Adipose tissue (tissue), 3 donors: ENCODE measurements at regions not wholly inside any gene's neighbourhood (a gene's known extent, or its start where the extent isn't known, plus 50 kb on each side); places are given as distances from the start of the nearest gene placed in this dataset.

ENCODE experiments used
- H3K27ac ChIP-seq: one replicate; pipeline ENCODE4 v1.5.1; 2013; ENCODE audit warnings: low read depth, low read length
- WGBS, 3 donors: extraction: QIAGEN DNeasy Blood & Tissue Kit; methylation state at CpG; one replicate each; pipeline ENCODE4 v1.1.7; 2013; 5-methylcytosine and 5-hydroxymethylcytosine counted together
- donor health status: healthy with polysubstance abuse.
- donor health status: Bipolar disorder and iron deficiency.
- donor health status: healthy.

DNA sequence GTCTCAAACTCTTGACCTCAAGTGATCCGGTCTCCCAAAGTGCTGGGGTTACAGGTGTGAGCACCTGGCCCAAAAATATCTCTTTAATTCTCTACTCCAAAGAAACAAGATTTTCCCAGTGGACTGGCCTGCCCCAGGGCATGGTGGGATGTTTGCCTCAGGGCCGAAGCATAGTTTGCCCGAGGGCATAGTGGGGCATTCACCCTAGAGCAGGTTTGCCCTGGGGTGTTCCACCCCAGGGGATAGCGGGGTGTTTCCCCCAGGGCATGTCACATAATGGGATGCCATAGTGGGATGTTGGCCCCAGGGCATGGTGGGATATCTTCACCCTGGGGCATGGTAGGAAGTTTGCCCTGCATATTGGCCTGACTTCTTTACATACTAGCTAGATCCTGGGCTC, 97.2 kb downstream of the VEGFA start:
- no peak overlapping the region for H3K27ac ChIP-seq
- 94 to 97% (median 95%) methylated on average over 4 of the region's 4 CpGs for WGBS, 3 donors

DNA sequence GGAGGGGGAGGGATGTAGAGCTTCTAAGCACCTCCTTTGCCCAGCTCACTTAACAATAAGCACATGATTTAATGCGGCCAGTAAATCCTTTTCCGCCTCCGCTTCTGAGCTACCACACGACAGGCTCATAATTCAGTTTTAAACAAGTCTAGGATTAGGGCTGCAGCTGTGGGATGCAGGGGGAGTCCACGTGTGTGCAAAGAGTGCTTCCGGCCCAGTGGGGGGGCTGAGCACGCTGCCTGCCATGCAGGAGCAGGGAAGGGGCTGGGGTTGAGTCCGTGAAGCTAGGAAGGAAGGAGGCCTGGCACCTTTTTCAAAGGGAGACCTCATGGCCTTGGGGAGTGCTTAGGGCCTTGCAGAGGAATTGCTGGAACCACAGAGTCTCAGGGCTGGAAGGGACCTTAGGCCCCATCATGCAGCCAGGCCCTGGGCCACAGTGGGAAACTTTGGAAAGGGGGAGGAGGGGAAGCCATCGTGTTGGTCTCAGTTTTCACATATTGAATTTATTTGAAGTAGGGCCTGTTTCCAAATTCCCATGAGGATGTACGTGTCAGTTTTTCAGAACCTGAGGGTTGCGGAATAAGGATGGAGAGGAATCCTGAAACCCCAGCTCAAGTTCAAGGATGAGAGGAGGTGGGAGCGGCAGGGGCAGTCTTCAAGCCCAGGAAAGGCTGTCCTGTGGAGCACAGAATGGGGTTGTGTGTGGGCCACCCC, 96.1 kb downstream of the VEGFA start:
- 80 to 86% (median 81%) methylated on average over 12 of the region's 12 CpGs for WGBS, 3 donors

DNA sequence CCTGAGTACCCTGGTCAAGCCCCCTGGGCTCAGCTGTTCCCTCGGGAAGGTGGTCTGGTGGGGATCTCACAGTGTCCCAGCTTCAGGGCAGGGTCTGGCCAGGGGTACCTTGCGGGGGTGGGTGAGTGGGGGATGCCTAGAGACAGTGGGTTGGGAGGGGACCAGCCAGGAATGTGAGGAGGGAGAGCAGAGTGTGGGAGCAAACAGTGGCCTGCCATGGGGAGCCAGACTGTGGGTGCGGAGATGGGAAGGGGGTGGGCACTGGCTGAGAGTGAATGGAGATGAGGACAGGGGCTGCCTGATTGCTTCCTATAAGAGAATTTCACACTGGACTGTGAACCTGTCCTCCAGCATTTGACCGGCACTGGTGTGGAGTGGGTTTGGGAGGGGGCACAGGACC, 95.1 kb downstream of the VEGFA start:
- 78 to 89% (median 81%) methylated on average over 4 of the region's 4 CpGs for WGBS, 3 donors

More for the DNA sequence above, 96.1 kb downstream of the VEGFA start:
- H3K27ac ChIP-seq: no peak overlapping the region

DNA sequence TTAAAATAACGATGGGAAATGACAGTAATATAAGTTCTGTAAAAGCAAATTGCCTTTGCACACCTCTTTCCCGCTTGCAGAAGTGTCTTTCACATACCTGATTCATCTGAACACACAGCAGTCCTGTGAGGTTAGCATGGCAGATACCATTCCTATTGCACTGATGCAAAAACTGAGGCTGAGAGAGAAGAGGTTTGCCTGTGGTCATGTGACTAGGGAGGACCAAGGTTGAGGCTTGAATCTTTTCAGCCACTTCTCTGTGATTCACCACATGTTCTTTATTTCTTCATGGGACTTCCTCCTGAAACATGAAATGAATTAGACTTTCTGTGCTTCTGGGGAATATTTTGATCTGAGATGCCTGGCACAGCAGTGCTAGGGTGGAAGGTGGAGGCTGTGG, 92.9 kb downstream of the VEGFA start:
- H3K27ac ChIP-seq: no peak overlapping the region
- WGBS, 3 donors: 88 to 96% (median 91%) methylated on average over 2 of the region's 2 CpGs

More for the DNA sequence above, 95.1 kb downstream of the VEGFA start:
- H3K27ac ChIP-seq: no peak overlapping the region

- 53 to 87% (median 82%) methylated on average over 14 of the region's 14 CpGs for WGBS, 3 donors
- H3K27ac ChIP-seq: no peak overlapping the region
These were observed 91.3 kb downstream of the VEGFA start for GRCh38 chr6:43861212-43861894.

- no peak overlapping the region for H3K27ac ChIP-seq
- 54 to 62% (median 60%) methylated on average over 7 of the region's 7 CpGs for WGBS, 3 donors
These were observed 90.3 kb downstream of the VEGFA start for GRCh38 chr6:43860285-43860684.

DNA sequence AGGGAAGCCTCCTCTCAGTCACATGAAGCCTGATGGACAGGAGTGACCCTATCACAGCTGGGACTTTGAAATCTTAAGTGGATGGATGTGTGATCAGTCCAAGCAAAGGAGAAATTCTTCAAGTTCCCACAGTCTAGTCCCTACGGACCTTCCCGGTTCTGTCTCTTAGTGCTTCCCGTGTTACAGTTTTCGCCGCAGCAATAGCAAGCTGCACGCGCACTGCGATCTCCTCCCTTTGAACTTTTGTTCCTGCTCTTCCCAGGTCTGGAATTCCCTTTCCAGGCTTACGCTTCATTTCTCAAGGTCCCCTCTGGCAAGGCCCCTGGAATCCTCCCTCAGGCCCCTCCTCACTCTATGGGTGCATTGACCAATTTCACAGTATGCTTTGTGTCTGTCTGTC, 89.2 kb downstream of the VEGFA start:
- 89 to 98% (median 94%) methylated on average over 9 of the region's 9 CpGs for WGBS, 3 donors

DNA sequence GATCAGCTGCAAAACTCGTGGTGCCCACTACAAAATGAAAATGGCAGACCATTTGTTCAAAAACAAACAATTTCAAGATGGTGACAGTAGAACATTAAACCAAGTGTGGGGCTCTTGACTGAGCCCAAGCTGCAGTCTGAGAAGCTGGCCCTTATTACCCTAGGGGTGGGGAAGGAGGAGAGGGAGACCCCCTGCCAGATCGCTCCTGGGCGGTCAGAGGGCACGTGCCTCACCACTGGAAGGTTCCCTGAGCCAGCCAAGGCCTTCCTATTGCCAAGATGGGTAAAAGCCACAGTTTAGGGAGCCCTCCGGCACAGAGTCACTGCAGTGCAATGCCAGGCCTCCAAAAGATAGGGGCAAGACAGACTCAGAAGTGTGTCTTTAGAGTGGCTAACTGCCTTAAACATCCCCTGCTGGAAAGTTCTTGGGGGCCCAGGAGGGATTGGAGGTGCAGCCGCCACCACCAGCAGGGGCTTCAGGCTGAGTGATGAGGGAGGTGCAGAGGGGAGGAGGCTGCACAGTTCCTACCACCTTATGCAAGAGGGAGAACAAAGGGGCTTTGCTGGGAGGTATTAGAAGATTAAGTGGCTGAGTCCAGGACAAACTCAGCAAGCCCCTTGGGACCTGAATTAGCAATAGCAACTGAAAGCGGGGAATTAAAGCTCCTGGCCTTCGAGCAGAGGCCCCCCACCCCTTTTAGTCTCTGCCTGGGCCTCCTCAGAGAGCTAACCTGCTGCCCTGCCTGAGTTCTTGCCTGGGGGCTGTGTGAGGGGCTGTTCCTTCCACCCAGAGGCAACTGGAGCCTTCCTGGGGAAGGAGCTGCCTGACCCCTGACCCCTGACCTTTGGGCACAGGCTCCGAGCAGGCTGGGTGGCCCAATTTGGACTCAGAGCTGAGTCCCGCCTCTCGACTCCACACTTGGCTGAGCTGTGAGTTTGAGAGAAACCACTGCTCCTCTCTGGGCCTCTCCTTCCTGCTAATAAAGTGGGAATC, 88.4 kb downstream of the VEGFA start:
- WGBS, 3 donors: 87 to 93% (median 90%) methylated on average over 11 of the region's 11 CpGs
- H3K27ac ChIP-seq: no peak overlapping the region

More for the DNA sequence above, 89.2 kb downstream of the VEGFA start:
- no peak overlapping the region for H3K27ac ChIP-seq

GRCh38 chr6:43856005-43856765, 86.2 kb downstream of the VEGFA start:
- 55 to 85% (median 70%) methylated on average over 6 of the region's 6 CpGs for WGBS, 3 donors
- no peak overlapping the region for H3K27ac ChIP-seq

GRCh38 chr6:43855247-43855646, 85.2 kb downstream of the VEGFA start:
- WGBS, 3 donors: 83 to 91% (median 86%) methylated on average over 6 of the region's 6 CpGs
- H3K27ac ChIP-seq: no peak overlapping the region

DNA sequence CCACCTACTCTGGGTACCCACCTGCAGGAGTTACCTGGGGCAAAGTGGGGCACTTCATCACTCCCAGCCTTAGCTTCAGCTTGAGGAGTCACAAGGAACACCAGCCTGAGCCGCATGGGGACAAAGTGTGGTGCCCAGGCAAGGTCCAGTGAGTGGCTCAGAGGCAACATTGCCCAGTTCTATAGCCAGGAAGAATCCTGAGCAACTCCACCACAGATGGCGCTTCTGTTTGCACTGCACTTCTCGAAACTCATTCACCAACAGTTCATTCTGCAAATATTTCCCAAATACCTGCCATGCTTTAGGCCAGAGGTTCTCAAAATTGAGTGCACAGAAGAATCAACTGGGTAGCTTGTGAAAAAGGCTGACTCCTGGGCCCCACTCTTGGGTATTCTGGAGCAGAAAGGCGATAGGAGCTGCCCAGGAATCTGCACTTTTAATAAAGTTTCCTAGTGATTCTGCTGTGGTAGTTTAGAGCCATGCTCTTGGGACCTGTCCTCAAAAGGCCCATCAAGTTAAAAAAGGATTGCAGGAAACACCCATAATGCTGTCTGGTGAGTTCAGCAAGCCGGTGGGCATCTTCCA, 83.1 kb downstream of the VEGFA start:
- no peak overlapping the region for H3K27ac ChIP-seq
- 90 to 92% (median 90%) methylated on average over 5 of the region's 5 CpGs for WGBS, 3 donors

GRCh38 chr6:43852350-43852864, 82.4 kb downstream of the VEGFA start:
- WGBS, 3 donors: 91 to 95% (median 93%) methylated on average over 4 of the region's 4 CpGs
- H3K27ac ChIP-seq: no peak overlapping the region

DNA sequence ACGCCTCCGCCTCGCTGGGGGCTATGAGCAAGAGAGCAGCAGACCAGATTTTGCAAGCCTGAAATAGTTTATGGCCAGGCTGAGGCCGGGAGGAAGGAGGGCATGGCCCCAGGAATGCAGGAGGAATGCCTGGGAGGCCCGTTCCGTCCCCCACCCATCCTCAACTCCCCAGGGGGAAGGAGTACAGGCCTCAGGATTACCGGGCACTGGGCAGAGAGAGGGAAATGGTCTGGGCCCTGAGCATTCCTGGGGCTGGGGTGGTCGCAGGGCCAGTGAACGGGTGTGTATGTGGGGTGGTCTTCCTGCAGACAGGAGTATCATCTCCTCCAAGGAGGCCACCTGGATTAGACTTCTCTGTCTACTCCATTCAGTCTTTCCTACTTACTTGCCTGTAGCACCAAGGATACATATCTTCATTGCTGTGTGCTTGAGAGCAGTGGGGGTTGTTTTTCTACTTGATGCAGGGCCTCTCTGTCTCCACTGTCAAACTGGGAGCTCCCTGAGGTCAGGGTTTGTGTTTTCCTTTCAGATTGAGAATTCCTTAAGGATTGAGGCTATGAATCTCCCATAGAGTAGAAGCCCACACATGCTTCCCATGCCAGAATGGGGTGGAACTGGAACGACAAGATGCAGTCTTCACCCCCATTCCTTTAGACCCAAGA, 81.3 kb downstream of the VEGFA start:
- WGBS, 3 donors: 71 to 88% (median 75%) methylated on average over 9 to 10 of the region's 10 CpGs
- H3K27ac ChIP-seq: no peak overlapping the region

GRCh38 chr6:43850314-43851203, 80.5 kb downstream of the VEGFA start:
- H3K27ac ChIP-seq: no peak overlapping the region
- WGBS, 3 donors: 85 to 88% (median 87%) methylated on average over 8 of the region's 8 CpGs

DNA sequence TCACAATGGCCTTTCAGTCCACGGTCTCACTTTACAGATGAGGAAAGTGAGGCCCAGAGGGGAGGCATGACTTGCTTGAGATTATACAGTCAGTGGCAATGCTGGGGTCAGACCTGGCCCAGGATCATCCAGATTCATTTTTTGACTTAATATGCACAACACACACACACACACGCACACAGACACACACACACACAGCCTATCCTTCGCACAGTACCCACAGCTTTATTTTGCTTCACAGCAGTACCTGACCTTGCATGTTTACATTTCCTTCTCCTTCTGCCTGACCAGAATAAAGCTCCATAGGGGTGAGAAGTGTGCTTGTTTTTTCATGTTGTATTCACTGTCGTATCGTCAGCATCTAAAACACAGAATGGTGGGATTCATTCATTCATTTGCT, 79.8 kb downstream of the VEGFA start:
- WGBS, 3 donors: 70 to 89% (median 89%) methylated on average over 5 of the region's 5 CpGs

GRCh38 chr6:43848671-43849391, 78.8 kb downstream of the VEGFA start:
- 64 to 87% (median 78%) methylated on average over 7 of the region's 7 CpGs for WGBS, 3 donors
- no peak overlapping the region for H3K27ac ChIP-seq

More for the DNA sequence above, 79.8 kb downstream of the VEGFA start:
- no peak overlapping the region for H3K27ac ChIP-seq
